ENCODE measurements at regions not wholly inside any gene's neighbourhood (a gene's known extent, or its start where the extent isn't known, plus 50 kb on each side); places are given as distances from the start of the nearest gene placed in this dataset.

GRCh38 chr20:22400440-22400839 is 183.9 kb downstream of the FOXA2 start:
- no peaks in the 10 kb centered on the region for H3K36me3 ChIP-seq (ENCODE audit: control insufficient read depth in 4 of 4, insufficient read depth in 3 of 4, low read depth in 1 of 4, low read length in 3 of 4)
- no peak for DNase-seq (ENCODE audit: low spot score)
- 92% methylated on average over 4 of the region's 4 CpGs for WGBS
- H3K4me3 ChIP-seq (ENCODE audit: low read depth in 1 of 3, low read length in 3 of 3), result no peak overlapping the region
- no peak overlapping the region for H3K27ac ChIP-seq (ENCODE audit: low read depth in 1 of 2, low read length in 2 of 2)
- no peaks in the 10 kb centered on the region for H3K9me3 ChIP-seq (ENCODE audit: control insufficient read depth in 4 of 4, low read length in 3 of 4)
- no peak overlapping the region for H3K9ac ChIP-seq (ENCODE audit: low read depth in 1 of 2, low read length in 2 of 2)
- peaks cover 3 to 14% (median 6%) of the 10 kb centered on the region in 4 donors for H3K4me1 ChIP-seq (ENCODE audit: control insufficient read depth in 4 of 4, insufficient read depth in 4 of 4, low read length in 3 of 4)
- H3K27me3 ChIP-seq (ENCODE audit: control insufficient read depth in 4 of 4, insufficient read depth in 4 of 4, low read length in 3 of 4), result no peaks in the 10 kb centered on the region
- TF ChIP-seq ATF3 (IDR thresholded peaks at IDR 0.05) (no peak), FOXA2 (IDR thresholded peaks at IDR 0.05) (no peak), FOXA1 (IDR thresholded peaks at IDR 0.05) (no peak), NR2F2 (IDR thresholded peaks at IDR 0.05) (no peak), REST (IDR thresholded peaks at IDR 0.05) (no peak), TAF1 (conservative IDR thresholded peaks at IDR 0.05) (no peak), HNF4A (conservative IDR thresholded peaks at IDR 0.05) (no peak), ZBTB33 (IDR thresholded peaks at IDR 0.05) (no peak), RAD21 (IDR thresholded peaks at IDR 0.05) (no peak), RXRA (IDR thresholded peaks at IDR 0.05) (no peak), HNF4G (IDR thresholded peaks at IDR 0.05) (no peak)

GRCh38 chr20:22394583-22394982 is 189.8 kb downstream of the FOXA2 start:
- Histone ChIP-seq H3K9ac (ENCODE audit: low read depth in 1 of 2, low read length in 2 of 2) (no peak overlapping the region), H3K4me1 (ENCODE audit: control insufficient read depth in 4 of 4, insufficient read depth in 4 of 4, low read length in 3 of 4) (no peaks in the 10 kb centered on the region), H3K27ac (ENCODE audit: low read depth in 1 of 2, low read length in 2 of 2) (no peak overlapping the region), H3K36me3 (ENCODE audit: control insufficient read depth in 4 of 4, insufficient read depth in 3 of 4, low read depth in 1 of 4, low read length in 3 of 4) (no peaks in the 10 kb centered on the region), H3K27me3 (ENCODE audit: control insufficient read depth in 4 of 4, insufficient read depth in 4 of 4, low read length in 3 of 4) (no peaks in the 10 kb centered on the region), H3K9me3 (ENCODE audit: control insufficient read depth in 4 of 4, low read length in 3 of 4) (no peaks in the 10 kb centered on the region), H3K4me3 (ENCODE audit: low read depth in 1 of 3, low read length in 3 of 3) (no peak overlapping the region)
- no peak for TF ChIP-seq HNF4G (IDR thresholded peaks at IDR 0.05)
- TF ChIP-seq EGR1 (IDR thresholded peaks at IDR 0.05; ENCODE audit: low read depth in 2 of 2), result no peak
- TF ChIP-seq GABPA (IDR thresholded peaks at IDR 0.05 in 1 of 2, conservative IDR thresholded peaks at IDR 0.05 in 1 of 2), result no peak
- TF ChIP-seq NR2F2 (IDR thresholded peaks at IDR 0.05), result no peak
- 89% methylated on average over 1 of the region's 1 CpG for WGBS
- DNase-seq (ENCODE audit: low spot score), result no peak

GRCh38 chr20:22390543-22390903 is 193.8 kb downstream of the FOXA2 start:
- Histone ChIP-seq H3K27ac (ENCODE audit: low read depth in 1 of 2, low read length in 2 of 2) (no peak overlapping the region), H3K4me3 (ENCODE audit: low read depth in 1 of 3, low read length in 3 of 3) (no peak overlapping the region), H3K36me3 (ENCODE audit: control insufficient read depth in 4 of 4, insufficient read depth in 3 of 4, low read depth in 1 of 4, low read length in 3 of 4) (no peaks in the 10 kb centered on the region), H3K9ac (ENCODE audit: low read depth in 1 of 2, low read length in 2 of 2) (no peak overlapping the region), H3K27me3 (ENCODE audit: control insufficient read depth in 4 of 4, insufficient read depth in 4 of 4, low read length in 3 of 4) (no peaks in the 10 kb centered on the region), H3K4me1 (ENCODE audit: control insufficient read depth in 4 of 4, insufficient read depth in 4 of 4, low read length in 3 of 4) (peaks cover 0 to 3% (median 0%) of the 10 kb centered on the region in 4 donors), H3K9me3 (ENCODE audit: control insufficient read depth in 4 of 4, low read length in 3 of 4) (no peaks in the 10 kb centered on the region)
- no peak for DNase-seq (ENCODE audit: low spot score)
- WGBS, result 91% methylated on average over 5 of the region's 5 CpGs
- TF ChIP-seq FOXA1 (IDR thresholded peaks at IDR 0.05), result no peak
- no peak for TF ChIP-seq MAX (IDR thresholded peaks at IDR 0.05)

Data from liver (tissue), 7 donors.